HG03159 (cell line): ENCODE measurements at regions not wholly inside any gene's neighbourhood (a gene's known extent, or its start where the extent isn't known, plus 50 kb on each side); places are given as distances from the start of the nearest gene placed in this dataset.

ENCODE experiments used
- ATAC-seq: cut with Tn5 transposase; IDR thresholded peaks from one replicate; pipeline ENCODE4 v1.9.1; 2021; ENCODE audit warnings: mild to moderate bottlenecking, moderate library complexity; ENCODE audit not compliant: unreplicated experiment

GRCh38 chr13:29909081-29909730 is 58.8 kb upstream of the UBL3 start:
- no peak for ATAC-seq

- ATAC-seq: no peak
Observed at GRCh38 chr13:29908416-29909080, 58.1 kb upstream of the UBL3 start.

GRCh38 chr13:29907670-29908069 is 57.3 kb upstream of the UBL3 start:
- no peak for ATAC-seq

GRCh38 chr13:29906432-29907011 is 56.1 kb upstream of the UBL3 start:
- no peak for ATAC-seq

GRCh38 chr13:29905845-29906244 is 55.4 kb upstream of the UBL3 start:
- no peak for ATAC-seq

- no peak for ATAC-seq
Observed at GRCh38 chr13:29903996-29904395, 53.6 kb upstream of the UBL3 start.

GRCh38 chr13:29903543-29903942 is 53.1 kb upstream of the UBL3 start:
- no peak for ATAC-seq

- ATAC-seq: no peak
Observed at GRCh38 chr13:29902632-29903305, 52.4 kb upstream of the UBL3 start.

- no peak for ATAC-seq
Observed at GRCh38 chr13:29901710-29902631, 51.6 kb upstream of the UBL3 start.
